ENCODE measurements at regions not wholly inside any gene's neighbourhood (a gene's known extent, or its start where the extent isn't known, plus 50 kb on each side); places are given as distances from the start of the nearest gene placed in this dataset.

DNA sequence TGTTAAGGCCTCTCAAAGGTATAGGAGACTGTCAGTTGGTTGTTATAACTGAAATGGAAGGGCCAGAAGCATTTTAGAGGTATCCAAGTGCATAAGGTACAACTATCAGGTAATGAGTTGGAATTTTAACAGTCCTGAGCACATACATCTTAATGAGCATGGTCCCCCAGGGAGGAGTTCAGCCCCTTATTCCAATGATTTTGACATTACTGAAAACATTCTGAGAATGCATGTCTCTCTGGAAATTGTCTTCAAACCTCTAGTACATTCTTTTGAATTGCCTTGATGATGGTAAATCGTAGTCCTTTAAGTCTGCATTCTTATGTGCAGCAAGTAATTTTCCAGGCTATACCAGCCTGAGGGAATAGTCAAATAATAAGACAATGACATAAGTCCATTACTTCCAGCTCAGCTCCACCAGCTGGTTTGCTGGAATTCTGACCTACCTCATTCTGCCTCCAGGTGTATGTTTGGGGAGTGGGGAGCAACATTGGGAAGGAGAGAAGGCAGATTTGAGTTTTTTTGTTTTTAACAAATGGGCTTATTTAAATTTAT is 239.2 kb downstream of the MSRB3 start:
- TF ChIP-seq, protein P1, sequence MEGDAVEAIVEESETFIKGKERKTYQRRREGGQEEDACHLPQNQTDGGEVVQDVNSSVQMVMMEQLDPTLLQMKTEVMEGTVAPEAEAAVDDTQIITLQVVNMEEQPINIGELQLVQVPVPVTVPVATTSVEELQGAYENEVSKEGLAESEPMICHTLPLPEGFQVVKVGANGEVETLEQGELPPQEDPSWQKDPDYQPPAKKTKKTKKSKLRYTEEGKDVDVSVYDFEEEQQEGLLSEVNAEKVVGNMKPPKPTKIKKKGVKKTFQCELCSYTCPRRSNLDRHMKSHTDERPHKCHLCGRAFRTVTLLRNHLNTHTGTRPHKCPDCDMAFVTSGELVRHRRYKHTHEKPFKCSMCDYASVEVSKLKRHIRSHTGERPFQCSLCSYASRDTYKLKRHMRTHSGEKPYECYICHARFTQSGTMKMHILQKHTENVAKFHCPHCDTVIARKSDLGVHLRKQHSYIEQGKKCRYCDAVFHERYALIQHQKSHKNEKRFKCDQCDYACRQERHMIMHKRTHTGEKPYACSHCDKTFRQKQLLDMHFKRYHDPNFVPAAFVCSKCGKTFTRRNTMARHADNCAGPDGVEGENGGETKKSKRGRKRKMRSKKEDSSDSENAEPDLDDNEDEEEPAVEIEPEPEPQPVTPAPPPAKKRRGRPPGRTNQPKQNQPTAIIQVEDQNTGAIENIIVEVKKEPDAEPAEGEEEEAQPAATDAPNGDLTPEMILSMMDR (IDR thresholded peaks at IDR 0.05), result no peak
- TF ChIP-seq EP300 (IDR thresholded peaks at IDR 0.05) (no peak), POLR2A (IDR thresholded peaks at IDR 0.05) (no peak)
